Stimulated activated CD8-positive, alpha-beta memory T cell treated with anti-CD3 and anti-CD28 coated beads, Interleukin-4, amount 100 ng/mL, for 24 hours (primary cell): ENCODE measurements at regions not wholly inside any gene's neighbourhood (a gene's known extent, or its start where the extent isn't known, plus 50 kb on each side); places are given as distances from the start of the nearest gene placed in this dataset.
"Not testable (repeated sequence)": the region's sequence is repeated elsewhere in the genome, so short reads cannot be mapped to it uniquely, and the experiment has no call there.

Source experiments
- DNase-seq: peaks from one replicate; pipeline ENCODE4 v3.0.0-alpha.2; 2020; ENCODE audit warnings: low read depth

DNA sequence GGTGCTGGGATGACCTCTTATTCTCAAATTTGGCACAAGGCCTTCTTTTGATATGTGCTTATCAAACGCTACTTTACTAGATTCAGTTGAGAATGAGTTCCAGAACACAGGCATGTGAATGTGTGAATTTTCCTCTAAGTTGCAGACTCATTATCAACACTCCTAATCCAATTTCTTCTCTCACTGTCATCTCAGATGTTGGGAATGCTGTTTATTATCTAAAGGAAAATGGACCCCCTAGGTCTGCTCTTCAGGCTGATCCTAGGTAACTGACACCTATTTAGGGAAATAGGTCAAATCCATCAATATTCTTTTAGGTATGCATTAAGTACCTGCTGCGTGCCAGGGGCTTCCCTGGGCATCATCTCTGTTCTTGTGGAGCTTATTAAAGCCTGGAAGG lies 215.0 kb upstream of the NOX3 start:
- DNase-seq = no peak

DNA sequence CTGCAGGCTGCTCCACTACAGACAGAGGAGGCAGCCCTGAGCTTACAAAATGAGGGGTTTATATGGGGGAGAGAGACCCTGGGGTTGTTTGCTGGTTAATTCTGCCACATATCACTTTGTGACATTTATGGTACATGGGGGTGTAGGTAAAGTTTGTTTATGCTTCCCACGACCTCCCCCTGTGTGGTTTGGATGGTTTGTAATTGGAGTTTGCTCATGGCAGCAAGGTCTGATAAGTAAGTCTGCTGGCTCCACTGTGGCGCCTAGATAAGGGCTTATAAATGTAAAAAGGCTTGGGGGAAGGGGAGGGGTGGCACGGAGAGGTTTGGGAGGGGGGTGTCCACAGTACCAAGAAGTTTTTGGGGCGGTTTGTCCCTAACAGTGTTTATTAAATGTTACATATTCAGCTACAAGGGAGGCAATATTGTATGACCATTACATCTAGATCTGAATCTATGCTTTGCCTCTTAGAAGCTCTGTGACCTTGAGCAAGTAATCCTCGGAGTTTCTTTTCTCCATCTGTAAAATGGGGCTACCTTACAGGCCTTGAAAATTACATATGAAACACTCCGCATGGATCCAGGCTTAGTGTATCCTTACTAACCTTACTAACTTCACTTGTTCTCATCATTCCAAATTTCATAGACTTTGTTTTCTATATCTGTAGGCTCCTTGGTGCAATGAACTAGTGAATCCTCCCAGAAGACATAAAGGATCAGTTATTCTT lies 204.8 kb upstream of the NOX3 start:
- DNase-seq = no peak

DNA sequence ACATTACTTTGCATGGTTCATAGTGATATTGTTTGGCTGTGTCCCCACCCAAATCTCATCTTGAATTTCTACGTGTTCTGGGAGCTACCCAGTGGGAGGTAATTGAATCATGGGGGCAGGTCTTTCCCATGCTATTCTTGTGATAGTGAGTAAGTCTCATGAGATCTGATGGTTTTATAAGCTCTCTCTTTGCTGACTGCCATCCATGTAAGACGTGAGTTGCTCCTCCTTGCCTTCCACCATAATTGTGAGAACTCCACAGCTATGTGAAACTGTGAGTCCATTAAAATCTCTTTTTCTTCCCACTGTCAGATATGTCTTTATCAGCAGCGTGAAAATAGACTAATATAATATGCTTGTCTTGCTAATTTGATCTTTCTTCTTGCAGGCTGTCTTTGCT lies 200.4 kb upstream of the NOX3 start:
- DNase-seq = no peak

DNA sequence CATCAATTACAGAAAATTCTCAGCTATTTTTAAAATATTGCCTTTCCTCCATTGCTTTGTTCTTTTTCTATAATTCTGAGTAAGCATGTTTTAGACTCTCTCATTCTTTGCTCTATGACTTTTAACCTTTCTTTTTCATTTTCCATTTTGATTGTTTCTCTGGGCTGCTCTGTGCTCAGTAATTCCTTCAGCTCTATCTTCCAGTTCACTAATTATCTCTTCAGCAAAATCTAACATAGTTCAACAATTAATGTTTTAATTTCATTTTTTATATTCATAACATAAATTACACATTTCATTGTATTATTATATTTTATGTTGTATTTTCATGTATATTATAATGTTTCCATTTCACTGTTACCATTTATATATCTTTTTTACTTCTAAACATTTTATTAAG lies 198.8 kb upstream of the NOX3 start:
- DNase-seq = no peak

DNA sequence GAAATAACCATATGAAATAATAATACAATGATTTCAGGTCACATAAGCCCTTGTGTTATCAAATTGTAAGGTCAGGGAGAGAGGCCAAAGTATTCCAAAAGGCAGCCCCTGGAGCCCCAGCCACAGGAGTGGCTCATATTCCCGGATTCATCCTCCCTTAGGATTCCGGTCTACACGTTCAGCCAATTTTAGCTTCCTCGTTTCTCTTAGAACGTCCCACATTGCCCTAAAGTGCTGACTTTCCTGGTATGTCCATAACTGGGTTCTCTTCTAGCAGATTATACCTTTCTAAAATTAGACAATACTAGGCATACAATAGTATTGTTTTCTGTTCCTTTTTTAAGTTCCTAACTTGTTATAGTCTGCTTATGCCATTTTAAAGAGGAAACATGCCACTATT lies 192.7 kb upstream of the NOX3 start:
- no peak for DNase-seq

DNA sequence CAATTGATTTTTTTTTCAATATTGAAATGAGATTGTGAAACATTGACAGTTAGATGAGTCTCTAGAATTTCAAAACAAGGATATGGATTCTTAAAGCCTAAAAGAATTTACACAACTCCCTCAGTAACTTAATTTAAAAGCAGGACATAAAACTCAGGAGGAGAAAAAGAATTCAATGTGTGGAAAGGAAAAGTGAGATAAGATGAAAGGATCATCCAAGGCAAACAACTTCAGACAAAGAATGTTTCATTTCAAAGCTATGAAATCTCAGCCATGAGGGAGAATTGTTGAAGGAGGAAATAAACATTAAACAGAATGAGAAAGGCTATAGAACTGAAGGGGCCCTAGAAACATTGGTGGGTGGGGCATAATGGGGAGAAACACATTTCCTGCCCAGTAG lies 191.7 kb upstream of the NOX3 start:
- DNase-seq = no peak

DNA sequence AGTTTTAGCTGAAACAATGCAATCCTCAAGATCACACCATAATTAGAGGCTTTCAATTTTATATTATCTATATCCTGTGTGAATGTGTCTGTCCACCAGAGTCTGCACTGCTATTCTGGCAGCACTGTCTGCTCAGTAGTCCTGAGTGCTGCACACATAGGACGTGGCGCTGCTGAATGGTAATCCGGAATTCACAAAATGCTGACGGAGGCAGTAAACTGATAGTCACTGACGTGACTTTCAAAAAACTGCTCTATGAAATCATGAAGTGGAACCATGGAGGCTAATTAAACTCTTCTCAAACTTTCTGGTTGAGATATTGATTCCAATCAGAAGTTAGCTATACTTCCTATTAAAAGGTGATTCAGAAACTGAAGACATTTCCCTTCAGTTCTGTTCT lies 190.8 kb upstream of the NOX3 start:
- DNase-seq = no peak

DNA sequence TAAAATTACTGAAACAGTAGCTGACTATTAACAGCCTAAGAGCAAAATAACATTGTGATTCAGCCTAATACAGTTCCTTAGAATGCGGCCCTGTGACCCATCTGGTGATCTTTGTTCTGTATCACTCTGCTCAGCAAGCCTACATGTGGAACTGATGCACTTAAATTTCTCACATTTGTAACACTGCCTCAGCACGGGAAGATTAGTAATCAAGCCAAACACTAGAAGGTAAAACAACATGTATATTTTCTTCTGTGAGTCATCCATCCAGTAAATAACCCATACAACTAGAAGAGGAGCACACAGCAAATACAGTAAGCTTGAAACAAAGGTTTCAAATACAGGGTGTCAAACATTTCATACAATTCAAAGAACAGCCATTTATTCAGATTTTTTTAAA lies 189.7 kb upstream of the NOX3 start:
- no peak for DNase-seq

DNA sequence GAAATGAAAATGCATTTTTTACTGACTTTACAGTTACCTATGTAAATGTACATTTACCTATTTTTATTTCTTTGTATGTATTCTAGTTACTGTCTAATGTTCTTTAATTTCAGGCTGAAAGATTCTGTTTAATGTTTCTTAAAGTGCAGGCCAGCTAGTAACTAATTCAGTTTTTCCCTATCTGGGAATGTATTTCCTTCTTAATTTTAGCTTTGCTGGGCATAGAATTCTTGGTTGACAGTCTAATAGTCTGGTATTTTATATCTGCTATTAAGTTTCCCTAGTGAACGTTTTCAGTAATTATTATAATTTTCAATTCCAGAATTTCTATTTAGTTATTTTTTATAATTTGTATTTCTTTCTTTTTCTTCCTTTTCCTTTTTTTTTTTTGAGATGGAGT lies 186.0 kb upstream of the NOX3 start:
- DNase-seq = no peak

DNA sequence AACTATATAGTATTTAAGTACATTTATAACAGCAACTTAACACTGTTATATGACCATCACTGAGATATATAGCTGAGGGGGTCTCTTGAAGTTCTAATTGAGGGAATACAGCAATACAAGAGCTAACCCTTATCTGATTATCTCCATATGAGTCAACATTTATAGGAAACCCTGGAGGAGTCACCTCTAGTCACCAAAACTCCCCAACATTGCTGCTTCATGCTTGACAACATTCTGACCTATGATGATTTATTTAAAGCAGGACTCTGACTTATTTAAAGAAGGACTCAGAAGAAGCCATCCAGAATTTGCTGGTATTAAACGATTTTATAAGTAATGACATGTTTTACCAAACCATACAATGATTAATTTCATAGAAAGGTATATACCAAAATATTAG lies 182.6 kb upstream of the NOX3 start:
- DNase-seq = no peak

DNA sequence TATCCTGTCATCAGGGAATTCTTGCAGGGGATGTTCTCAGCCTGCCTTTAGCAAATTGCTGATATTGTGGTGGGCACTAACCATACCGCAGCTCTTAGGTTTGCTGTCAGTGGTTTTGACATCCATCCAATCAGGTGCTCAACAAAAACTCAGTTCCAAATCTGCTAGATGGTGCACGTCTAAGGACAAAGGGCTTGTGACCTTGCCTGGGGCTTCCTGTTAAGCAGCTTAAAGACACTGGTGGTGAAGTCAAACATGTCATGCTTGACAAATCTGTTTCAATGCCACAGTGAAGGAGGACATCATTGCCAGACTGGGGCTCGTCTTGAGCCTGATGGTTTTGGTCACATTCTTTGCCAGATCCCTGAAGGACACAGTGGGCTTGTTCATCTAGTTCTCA lies 179.8 kb upstream of the NOX3 start:
- no peak for DNase-seq

DNA sequence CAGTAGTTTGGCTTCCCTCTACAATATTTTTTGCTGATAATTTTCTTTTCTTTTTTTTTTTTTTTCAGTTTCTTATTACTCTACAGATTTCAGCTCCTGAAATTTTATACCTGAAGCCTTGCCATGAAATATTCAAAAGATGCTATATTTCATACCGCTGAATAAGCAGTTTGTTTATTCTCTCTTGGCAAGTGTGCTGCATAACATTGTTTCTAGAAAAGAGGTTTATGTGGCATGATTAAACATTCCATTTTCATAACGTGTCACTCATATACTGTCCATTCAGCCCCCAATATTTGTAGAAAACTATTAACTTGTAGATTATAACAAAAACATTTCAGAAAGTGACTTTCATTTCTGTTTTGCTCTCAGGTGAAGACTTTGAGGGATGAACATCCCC lies 174.4 kb upstream of the NOX3 start:
- no peak for DNase-seq

DNA sequence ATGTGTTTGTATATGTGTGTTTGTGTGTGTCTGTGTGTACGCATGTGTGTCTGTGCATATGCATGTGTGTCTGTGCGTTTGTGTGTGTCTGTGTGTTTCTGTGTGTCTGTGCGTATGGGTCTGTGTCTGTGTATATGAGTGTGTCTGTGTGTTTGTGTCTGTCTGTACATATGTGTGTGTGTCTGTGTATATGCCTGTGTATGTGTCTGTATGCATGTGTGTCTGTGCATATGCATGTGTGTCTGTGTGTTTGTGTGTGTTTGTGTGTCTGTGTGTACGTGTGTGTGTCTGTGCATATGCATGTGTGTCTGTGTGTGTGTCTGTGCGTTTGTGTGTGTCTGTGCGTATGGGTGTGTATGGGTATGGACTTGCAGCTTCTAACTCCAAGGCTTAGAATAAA lies 174.0 kb upstream of the NOX3 start:
- DNase-seq = no peak

DNA sequence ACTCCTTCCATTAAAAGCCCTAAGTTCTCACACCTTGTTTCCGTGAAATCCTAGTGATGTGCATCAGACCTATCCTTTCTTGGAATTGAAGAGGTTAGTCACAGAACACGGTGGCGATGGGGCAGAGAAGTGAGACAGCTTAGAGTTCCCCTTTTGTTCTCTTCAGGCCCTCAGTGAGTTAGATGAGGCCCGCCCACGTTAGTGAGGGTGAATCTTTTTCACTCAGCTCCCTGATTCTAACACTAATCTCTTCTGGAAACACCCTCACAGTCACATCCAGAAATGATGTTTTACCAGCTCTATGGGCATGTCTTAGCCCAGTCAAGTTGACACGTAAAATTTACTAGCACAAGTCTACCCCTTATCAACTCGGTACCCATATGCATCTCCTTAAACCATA lies 172.7 kb upstream of the NOX3 start:
- DNase-seq = peak; percentile 2

DNA sequence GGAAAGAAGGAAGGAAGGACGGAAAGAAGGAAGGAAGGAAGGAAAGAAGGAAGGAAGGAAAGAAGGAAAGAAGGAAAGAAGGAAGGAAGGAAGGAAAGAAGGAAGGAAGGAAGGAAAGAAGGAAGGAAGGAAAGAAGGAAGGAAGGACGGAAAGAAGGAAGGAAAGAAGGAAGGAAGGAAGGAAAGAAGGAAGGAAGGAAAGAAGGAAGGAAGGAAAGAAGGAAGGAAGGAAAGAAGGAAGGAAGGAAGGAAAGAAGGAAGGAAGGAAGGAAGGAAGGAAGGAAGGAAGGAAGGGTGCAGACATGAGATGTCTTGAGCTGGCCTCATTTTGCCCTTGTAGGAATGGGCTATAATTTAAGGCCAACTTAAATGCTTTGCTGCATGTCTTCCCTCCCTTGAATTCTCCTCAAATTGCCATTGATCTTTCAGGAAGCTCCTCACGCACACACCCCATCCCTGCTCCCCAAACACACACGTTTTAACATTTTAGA lies 172.1 kb upstream of the NOX3 start:
- not testable (repeated sequence) for DNase-seq

DNA sequence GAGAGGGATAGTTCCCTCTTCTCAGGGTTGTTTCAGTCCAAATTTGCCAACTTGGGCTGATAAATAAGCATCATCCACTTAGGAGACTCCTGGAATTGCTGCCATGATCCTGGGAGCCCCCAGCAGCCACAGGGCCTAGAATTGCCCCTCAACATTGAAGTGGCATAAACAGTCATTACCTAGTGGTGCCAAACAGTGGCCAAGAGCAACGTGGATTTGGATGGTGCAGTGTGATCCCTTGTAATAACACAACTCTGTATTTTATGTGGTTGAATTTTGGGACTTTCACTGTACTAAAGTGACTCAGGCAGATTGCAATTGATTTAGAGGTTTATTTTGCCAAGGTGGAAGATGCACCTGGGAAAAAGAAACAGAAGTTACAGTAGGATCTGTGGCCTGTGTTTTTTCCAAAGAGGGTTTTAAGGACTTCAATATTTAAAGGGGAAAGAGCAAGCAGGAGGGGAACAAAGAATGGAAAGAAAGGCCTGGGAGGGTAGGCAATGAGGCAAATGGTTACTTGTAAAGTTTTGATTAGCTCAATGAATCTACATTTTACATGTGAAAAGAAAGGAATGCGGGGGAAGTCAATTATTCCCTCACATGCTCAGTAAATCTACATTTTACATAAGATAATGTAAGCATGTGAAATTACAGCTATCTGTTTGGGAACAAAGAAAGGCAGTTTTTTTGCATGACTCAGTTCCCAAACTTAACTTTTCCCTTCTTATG lies 168.0 kb upstream of the NOX3 start:
- DNase-seq = no peak

DNA sequence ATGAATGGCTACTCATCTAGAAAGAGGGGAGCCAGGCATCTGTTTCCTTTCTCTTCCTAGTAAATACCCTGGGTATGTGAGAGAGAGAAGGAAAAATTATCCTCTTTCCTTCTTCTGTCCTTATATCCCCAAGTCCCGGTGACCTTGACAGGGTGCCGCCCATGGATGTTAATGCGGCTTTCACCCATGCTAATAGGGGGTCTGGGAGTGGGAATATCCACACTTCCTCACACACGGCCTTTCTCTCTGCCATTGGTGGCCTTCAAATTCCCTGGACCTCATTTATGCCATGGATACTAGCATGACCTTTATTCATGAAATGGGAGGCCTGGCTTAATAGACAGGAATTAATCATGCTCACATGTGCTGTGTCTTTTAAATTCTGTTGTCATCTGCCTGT lies 159.0 kb upstream of the NOX3 start:
- DNase-seq = no peak

DNA sequence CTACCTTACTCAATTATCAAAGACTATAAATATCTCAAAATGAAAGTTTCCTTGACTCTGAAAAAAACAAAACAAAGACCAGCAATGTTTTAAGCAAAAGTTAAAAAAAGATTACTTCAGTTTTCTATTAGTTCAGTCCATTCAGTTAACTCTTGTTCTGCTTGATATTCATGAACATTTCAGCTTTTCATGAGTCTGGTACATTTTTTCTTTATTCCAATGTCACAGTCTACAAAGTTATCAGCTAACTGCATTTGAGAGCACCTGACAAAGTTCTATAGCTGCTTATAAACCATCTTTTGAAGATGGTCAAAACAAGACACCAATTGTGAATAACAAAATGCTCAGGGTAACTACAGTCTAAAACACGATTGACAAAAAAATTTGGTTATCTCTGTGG lies 156.1 kb upstream of the NOX3 start:
- DNase-seq = no peak

DNA sequence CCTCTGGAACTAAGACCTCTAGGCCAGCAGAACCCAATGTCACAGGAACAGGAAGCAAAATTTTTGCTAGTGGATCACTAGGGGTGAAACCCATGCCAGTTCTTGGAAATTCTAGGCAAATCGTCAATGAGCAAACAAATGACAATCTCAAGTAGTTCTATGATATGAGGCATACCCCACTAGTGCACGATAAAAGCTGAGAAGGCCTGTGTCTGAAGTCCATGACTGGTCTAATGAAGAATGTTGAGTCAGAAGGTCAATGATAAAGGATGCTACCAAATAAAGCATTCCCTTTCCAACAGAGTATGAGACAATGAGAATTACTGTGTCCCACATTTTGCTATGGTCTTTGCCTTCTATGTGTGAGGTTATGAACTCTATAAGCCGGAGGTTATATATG lies 149.4 kb upstream of the NOX3 start:
- DNase-seq = no peak

DNA sequence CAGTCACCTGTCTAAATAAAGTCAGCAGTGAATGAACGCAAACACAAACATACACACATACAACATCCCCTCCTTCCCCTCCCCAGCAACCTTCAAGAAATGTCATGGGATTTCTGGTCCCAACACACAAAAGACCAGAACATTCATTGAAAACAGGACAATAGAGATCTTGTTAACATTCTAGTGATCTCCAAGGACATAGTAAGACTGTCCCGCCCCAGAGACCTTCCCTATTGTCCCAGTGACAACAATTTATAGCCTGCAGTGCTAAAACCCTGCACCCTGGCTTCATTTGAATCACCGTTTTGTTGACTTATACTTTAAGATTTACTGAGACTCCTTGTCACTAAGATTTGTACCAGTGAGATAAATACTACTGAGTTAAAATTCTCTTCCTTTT lies 143.9 kb upstream of the NOX3 start:
- DNase-seq = no peak

DNA sequence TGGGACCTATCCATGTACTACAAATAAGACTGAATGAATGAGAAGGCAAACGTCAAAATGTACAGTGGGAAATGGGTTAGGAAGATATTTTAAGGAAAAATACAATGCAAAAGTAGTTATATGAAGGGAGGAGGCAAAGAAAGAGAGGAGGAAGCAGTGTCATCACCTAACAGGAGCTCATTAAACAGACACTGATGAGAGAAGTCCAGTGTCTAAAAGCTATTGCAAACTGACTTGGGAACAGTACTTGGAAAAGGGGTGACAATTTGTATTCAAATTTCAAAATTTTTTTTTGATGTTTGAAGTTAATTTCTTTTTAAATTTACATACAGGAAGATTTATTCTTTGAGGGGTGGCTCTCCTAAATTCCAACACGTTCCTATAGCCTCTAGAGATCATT lies 143.5 kb upstream of the NOX3 start:
- DNase-seq = no peak

DNA sequence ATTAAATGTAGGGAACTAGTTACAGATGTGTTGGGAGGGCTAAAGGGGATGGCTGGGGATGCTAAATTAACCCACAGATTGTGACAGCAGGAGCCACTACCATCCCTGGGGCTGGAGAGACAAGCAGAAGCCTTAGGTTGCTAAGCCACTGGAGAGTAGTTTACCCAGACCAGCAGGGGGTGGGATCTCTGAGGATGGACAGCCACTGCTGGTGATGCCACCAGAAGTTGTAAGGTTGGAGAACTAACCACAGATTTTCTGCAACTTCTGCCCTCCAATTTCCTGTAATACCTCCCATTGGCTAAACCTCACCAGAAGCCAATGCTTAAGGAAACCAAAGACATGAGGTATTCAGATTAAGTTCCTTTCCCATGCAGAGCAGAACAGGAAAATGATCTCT lies 139.6 kb upstream of the NOX3 start:
- no peak for DNase-seq

DNA sequence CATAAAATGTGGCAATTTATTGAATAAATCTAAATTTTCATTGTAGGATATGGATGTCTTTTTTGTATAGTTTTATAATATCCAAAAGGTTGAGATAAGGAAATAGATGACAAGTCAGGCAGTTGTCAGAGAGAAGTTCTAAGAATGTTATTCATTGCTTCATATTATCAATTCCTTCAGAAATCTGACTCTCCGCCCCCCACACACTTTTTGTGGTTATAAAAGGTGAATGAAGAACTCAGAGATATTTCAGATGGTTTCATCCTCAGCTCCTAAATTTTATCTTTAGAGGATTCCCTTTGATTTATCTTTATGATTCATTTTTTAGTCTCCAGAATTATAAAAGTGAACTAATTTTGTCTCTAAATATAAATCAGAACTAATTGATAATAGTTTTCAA lies 136.1 kb upstream of the NOX3 start:
- DNase-seq = no peak

DNA sequence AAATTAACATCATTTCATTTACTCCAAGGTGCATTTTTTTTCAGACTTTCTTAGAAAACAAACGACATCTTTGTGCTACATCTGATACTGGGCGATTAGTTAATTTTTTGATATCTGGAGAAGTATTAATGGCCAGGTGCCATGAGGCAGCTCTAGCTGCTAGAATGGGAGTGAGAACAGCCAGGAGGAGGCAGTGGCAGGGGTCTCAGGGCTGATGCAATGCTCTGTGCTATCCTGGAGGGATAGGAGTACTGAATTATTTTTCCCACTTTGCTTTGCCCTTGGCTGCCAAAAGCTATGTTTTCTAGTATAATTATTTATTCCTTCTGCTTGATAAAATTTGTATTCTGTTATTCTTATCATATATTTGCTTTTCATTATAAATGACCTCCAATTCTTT lies 133.6 kb upstream of the NOX3 start:
- DNase-seq = no peak
